Lung microvascular endothelial cell (primary cell): ENCODE measurements at regions not wholly inside any gene's neighbourhood (a gene's known extent, or its start where the extent isn't known, plus 50 kb on each side); places are given as distances from the start of the nearest gene placed in this dataset.
"Not testable (repeated sequence)": the region's sequence is repeated elsewhere in the genome, so short reads cannot be mapped to it uniquely, and the experiment has no call there.

ENCODE experiments used
- DNase-seq, 2 donors: peaks; one replicate each; pipeline versions ENCODE4 v3.0.0 to v3.0.0-alpha.2; 2010; ENCODE audit warnings: low read depth in 2 of 2

DNA sequence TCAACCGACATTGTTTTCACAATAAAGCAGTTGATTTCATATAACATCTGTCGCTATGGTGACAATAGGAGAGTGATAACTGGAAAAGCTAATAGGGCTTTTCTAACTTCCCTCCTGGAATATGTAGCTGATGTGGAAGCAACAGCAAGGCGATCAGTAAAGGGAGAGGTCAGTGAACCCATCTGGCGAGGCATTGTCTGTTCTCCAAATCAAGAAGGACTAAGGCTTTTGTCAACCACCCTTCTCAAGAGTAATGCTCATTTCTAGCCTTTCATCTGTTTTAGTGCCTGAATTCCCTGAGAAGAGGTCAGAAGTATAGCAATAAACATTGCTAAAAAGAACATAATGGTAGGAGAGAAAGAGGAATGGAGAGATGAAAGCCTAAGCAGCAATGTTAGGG lies 201.3 kb downstream of the AKAP7 start:
- DNase-seq: no peak

- not testable (repeated sequence) for DNase-seq
Measured at GRCh38 chr6:131346896-131347295, 211.6 kb downstream of the AKAP7 start.

DNA sequence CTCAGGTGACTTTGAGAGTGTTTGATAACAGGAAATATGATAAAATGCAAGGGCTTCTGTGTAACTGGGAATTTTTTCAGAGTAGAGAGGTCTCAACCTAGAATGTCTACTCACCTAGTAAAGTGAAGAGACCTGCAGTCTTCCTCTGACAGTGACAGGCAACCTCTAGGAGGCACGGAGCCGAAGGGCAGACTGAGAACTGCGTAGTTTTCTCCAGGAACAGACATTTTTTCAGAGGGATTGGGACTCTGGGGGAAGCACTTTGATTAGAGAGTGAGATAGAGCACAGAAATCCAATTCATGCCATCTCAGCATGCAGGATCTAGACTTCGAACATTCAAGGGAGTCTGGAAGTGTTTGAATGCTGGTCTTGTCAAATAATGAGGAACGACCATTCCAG lies 213.3 kb downstream of the AKAP7 start:
- no peak for DNase-seq

DNA sequence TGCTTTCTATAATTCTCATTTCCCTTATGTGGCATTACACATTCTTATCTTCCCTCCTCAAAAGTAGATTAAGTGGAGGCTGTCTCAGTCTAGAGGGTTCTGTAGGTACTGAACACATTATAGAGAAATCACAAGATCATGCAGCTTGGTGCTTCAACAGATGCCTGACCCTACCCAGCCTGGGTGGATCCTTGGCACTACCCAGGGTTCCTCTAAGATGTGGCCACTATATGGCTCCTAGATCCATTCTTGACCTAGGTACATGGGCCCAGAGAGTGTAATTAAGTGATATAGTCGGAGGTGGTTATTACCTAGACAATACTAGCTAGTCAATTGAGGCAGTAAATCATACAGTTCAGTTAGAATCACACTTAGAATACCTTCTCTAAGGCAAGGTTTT lies 213.9 kb downstream of the AKAP7 start:
- no peak for DNase-seq

GRCh38 chr6:131353106-131353505 lies 217.8 kb downstream of the AKAP7 start:
- DNase-seq: no peak

- no peak for DNase-seq
Measured at GRCh38 chr6:131353876-131354275, 218.6 kb downstream of the AKAP7 start.

GRCh38 chr6:131354356-131354755 lies 218.7 kb upstream of the ARG1 start:
- DNase-seq: no peak

- DNase-seq: no peak
Measured at GRCh38 chr6:131356161-131356560, 216.9 kb upstream of the ARG1 start.

- DNase-seq: no peak
Measured at GRCh38 chr6:131357501-131357900, 215.5 kb upstream of the ARG1 start.

DNA sequence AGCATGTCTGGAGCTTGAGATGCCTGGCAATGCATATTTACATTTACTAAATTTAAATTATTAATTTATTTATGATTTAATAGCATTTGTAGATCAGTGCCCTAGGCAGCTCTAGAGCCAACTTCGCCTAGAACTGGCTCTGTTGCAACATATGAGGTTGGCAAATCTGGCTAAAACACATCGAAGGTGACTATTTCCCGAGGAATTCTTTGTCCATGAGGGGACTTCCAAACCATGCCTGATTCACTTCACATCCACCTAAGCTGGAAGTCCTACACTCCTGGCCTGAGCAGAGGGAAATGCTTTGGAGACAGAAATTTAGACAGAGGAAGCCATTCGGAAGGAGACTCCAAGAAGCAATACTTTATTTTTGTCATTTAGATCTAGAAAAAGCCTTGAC lies 211.0 kb upstream of the ARG1 start:
- no peak for DNase-seq

GRCh38 chr6:131362696-131363095 lies 210.3 kb upstream of the ARG1 start:
- DNase-seq: no peak

GRCh38 chr6:131363947-131364834 lies 208.8 kb upstream of the ARG1 start:
- no peak for DNase-seq

DNA sequence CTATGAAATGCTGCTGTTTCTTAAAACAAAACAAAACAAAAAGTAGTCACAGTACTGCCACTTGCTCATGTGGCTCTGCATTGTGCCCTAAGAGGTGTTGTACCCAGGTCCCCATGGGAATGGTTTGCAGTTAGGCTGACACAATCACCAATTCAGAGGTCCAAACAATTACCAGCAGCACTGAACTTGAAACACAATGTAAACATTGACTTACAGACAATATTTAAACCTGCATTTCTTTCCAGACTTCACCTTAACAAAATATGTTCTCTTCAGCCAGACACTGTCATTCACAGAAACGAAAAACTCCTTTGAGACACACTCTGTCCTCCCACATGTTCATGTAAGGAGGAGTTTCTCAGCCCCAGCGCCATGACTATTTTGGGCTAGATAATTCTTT lies 206.8 kb upstream of the ARG1 start:
- DNase-seq: no peak

DNA sequence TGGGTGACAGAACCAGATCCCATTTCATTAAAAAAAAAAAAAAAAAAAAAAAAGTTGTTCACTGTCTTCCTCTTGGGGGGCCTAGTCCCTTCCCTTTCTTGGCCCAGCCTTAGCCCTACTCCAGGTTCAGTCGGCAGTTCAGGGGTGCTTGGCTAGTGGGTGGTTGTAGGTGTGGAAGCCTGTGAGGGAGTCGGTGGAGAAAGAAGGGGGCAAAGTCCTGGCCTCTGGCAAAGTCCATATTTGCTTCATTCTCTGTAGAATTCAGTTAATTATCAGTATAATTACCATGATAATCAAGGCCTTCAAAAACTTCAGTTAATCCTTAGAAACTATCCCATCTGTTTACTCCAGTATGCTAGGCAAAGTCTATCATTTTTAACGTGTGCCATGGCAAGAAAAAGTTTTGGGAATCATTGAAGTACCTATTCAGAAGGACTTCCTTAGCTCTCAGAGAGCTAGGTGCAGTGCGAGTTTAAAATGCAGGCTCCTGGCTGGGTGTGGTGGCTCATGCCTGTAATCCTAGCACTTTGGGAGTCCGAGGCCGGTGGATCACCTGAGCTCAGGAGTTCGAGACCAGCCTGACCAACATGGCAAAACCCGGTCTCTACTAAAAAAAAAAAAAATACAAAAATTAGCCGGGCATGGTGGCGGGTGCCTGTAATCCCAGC lies 205.7 kb upstream of the ARG1 start:
- no peak for DNase-seq

DNA sequence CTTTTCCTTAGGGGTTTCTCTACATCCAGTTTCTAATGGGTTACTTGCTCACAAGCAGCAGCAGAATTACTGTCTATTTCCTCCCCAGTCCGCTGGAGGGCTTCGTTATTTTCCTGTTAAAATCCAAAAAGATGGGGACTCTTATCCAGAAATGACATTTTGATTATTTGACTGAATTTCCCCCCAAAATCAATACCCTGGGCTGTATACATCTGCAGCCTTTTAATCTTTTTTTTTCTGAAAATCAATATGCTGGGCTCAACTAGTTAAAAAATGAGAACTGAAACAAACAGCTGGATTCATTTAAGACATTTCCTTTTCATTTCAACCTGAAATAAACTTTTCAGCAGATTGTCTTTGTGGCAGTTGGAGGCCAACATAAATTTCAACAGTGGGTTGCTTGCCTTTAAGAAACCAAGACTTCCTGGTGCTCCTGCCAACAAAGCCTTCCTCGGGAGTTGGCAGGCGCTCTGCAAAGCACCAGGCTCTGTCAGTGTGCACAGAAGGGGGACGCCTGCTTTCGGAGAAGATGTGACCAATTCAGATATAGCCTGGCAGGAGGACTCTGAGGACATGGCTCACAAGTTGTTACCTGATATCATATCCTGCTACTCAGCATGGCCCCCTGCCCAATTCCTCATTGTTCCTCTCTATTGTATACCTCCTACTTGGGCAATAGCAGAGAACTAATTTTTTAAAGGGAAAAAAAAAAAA lies 204.7 kb upstream of the ARG1 start:
- peak in 1 of 2 donors; percentile 5 for DNase-seq

- DNase-seq: peak in 1 of 2 donors; percentile 2
Measured at GRCh38 chr6:131372535-131372934, 200.5 kb upstream of the ARG1 start.

GRCh38 chr6:131377112-131377705 lies 195.8 kb upstream of the ARG1 start:
- DNase-seq: no peak

GRCh38 chr6:131378874-131379273 lies 194.2 kb upstream of the ARG1 start:
- no peak for DNase-seq

- DNase-seq: no peak
Measured at GRCh38 chr6:131379948-131380347, 193.1 kb upstream of the ARG1 start.

DNA sequence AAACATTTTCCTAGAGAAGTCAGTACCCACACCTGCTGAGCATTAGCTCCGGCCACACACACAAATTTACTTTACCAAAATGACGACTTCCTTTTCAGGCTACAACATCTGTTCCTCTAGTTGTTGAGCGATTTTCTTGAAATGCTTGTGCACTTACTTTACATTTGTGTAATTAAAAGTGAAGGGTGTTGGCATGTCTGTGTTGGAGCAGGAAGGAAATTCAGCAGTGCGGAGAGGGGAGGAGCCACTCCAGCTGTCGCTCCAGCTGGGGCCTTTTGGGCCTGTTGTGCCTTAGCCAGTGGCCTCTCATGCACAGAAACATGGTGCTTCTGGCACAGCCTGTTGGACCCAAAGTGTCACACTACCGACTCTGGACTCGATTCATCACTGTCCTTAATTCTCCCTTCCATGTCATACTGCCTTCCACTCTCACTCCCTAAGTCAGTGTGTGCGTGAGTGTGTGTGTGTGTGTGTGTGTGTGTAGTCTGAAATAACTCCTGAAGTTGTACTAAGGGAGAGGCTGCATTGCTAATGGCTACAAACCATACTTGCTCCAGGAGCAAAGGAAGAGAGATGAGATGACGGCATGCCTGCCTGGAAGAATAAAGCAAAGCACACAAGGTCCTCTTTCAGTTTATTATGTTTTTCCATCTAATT lies 191.8 kb upstream of the ARG1 start:
- no peak for DNase-seq

GRCh38 chr6:131381709-131382093 lies 191.3 kb upstream of the ARG1 start:
- DNase-seq: no peak
